ENCODE measurements at regions not wholly inside any gene's neighbourhood (a gene's known extent, or its start where the extent isn't known, plus 50 kb on each side); places are given as distances from the start of the nearest gene placed in this dataset.

GRCh38 chr4:173703021-173703420 lies 173.0 kb upstream of the HAND2 start:
- DNase-seq (ENCODE audit: low read depth) = no peak

GRCh38 chr4:173700650-173701049 lies 170.6 kb upstream of the HAND2 start:
- no peak for DNase-seq (ENCODE audit: low read depth)

GRCh38 chr4:173699841-173700475 lies 169.9 kb upstream of the HAND2 start:
- peak; percentile 7 for DNase-seq (ENCODE audit: low read depth)

GRCh38 chr4:173698557-173699262 lies 168.7 kb upstream of the HAND2 start:
- no peak for DNase-seq (ENCODE audit: low read depth)

- DNase-seq (ENCODE audit: low read depth) = no peak
Observed at GRCh38 chr4:173697840-173698239, 167.8 kb upstream of the HAND2 start.

- DNase-seq (ENCODE audit: low read depth) = no peak
Observed at GRCh38 chr4:173696551-173696950, 166.5 kb upstream of the HAND2 start.

- DNase-seq (ENCODE audit: low read depth) = no peak
Observed at GRCh38 chr4:173696011-173696410, 166.0 kb upstream of the HAND2 start.

- no peak for DNase-seq (ENCODE audit: low read depth)
Observed at GRCh38 chr4:173685831-173686210, 155.8 kb upstream of the HAND2 start.

- no peak for DNase-seq (ENCODE audit: low read depth)
Observed at GRCh38 chr4:173685165-173685830, 155.3 kb upstream of the HAND2 start.

GRCh38 chr4:173684223-173684622 lies 154.2 kb upstream of the HAND2 start:
- no peak for DNase-seq (ENCODE audit: low read depth)

- DNase-seq (ENCODE audit: low read depth) = no peak
Observed at GRCh38 chr4:173682609-173683008, 152.6 kb upstream of the HAND2 start.

- no peak for DNase-seq (ENCODE audit: low read depth)
Observed at GRCh38 chr4:173680278-173680677, 150.2 kb upstream of the HAND2 start.

- no peak for DNase-seq (ENCODE audit: low read depth)
Observed at GRCh38 chr4:173675446-173675845, 145.4 kb upstream of the HAND2 start.

GRCh38 chr4:173669460-173670179 lies 139.6 kb upstream of the HAND2 start:
- DNase-seq (ENCODE audit: low read depth) = no peak

- no peak for DNase-seq (ENCODE audit: low read depth)
Observed at GRCh38 chr4:173661001-173661400, 131.0 kb upstream of the HAND2 start.

- DNase-seq (ENCODE audit: low read depth) = no peak
Observed at GRCh38 chr4:173656898-173657297, 126.9 kb upstream of the HAND2 start.

- DNase-seq (ENCODE audit: low read depth) = no peak
Observed at GRCh38 chr4:173652283-173652931, 122.4 kb upstream of the HAND2 start.

- DNase-seq (ENCODE audit: low read depth) = no peak
Observed at GRCh38 chr4:173651651-173652282, 121.7 kb upstream of the HAND2 start.

- no peak for DNase-seq (ENCODE audit: low read depth)
Observed at GRCh38 chr4:173647902-173648301, 117.9 kb upstream of the HAND2 start.

- no peak for DNase-seq (ENCODE audit: low read depth)
Observed at GRCh38 chr4:173642509-173642908, 112.5 kb upstream of the HAND2 start.

- DNase-seq (ENCODE audit: low read depth) = no peak
Observed at GRCh38 chr4:173635395-173635794, 105.4 kb upstream of the HAND2 start.

Measured in RPMI7951 (cell line).